ENCODE measurements at regions not wholly inside any gene's neighbourhood (a gene's known extent, or its start where the extent isn't known, plus 50 kb on each side); places are given as distances from the start of the nearest gene placed in this dataset.

DNA sequence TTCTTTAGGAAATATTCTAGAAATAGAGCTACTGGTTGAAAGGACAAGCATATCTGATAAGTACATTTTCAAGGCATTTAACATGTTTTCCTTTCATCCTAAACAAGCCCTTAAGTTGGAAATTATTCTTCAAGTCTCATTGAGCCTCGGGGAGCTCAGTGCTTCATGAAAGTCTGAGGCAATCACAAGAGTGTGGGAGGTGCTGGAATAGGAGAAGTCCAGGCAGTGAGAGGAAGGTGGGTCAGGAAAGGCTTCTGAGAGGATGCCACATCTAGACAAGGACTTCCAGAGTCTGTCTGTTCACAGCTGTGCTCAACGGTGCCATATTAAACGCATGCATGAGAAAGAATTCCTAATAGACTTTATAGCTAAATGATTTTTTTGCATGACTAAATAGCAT, 69.8 kb downstream of the CD83 start:
- TF ChIP-seq, protein P1, sequence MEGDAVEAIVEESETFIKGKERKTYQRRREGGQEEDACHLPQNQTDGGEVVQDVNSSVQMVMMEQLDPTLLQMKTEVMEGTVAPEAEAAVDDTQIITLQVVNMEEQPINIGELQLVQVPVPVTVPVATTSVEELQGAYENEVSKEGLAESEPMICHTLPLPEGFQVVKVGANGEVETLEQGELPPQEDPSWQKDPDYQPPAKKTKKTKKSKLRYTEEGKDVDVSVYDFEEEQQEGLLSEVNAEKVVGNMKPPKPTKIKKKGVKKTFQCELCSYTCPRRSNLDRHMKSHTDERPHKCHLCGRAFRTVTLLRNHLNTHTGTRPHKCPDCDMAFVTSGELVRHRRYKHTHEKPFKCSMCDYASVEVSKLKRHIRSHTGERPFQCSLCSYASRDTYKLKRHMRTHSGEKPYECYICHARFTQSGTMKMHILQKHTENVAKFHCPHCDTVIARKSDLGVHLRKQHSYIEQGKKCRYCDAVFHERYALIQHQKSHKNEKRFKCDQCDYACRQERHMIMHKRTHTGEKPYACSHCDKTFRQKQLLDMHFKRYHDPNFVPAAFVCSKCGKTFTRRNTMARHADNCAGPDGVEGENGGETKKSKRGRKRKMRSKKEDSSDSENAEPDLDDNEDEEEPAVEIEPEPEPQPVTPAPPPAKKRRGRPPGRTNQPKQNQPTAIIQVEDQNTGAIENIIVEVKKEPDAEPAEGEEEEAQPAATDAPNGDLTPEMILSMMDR (IDR thresholded peaks at IDR 0.05; ENCODE audit: borderline replicate concordance) = no peak
- intact Hi-C loops (cut with micrococcal nuclease) = no loop called here
- Histone ChIP-seq H3K9me3 (replicated peaks) (peaks cover 8% of the 10 kb centered on the region), H3K4me3 (no peak overlapping the region), H3K4me1 (no peaks in the 10 kb centered on the region), H3K27ac (replicated peaks) (no peak overlapping the region), H3K36me3 (no peaks in the 10 kb centered on the region), H3K27me3 (ENCODE audit: low read depth) (no peaks in the 10 kb centered on the region)
- no peak for DNase-seq

DNA sequence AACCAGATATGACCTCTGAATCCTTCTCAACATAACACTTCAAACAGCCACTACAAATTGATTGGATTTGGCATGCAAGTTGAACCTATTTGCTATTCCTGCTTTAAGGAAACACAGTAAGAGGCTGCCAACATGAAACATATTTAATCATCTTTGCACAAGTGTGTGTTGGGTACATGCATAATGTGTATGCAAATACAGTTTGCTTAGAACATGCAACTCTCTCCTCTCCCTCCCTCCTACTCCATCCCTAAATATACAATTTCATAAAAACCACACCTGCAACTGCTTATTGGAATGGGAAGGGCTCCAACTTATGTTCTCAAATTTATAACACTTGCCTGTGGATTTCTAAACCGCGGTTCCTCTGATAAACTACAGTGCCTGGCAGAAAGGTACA, 71.5 kb downstream of the CD83 start:
- intact Hi-C loops (cut with micrococcal nuclease) = no loop called here
- H3K27ac ChIP-seq (replicated peaks) = no peak overlapping the region
- TF ChIP-seq, protein P1 (IDR thresholded peaks at IDR 0.05; ENCODE audit: borderline replicate concordance) = no peak
- H3K4me3 ChIP-seq = no peak overlapping the region
- peaks cover 8% of the 10 kb centered on the region for H3K9me3 ChIP-seq (replicated peaks)
- H3K4me1 ChIP-seq = no peaks in the 10 kb centered on the region
- no peaks in the 10 kb centered on the region for H3K36me3 ChIP-seq
- no peak for DNase-seq
- no peaks in the 10 kb centered on the region for H3K27me3 ChIP-seq (ENCODE audit: low read depth)

DNA sequence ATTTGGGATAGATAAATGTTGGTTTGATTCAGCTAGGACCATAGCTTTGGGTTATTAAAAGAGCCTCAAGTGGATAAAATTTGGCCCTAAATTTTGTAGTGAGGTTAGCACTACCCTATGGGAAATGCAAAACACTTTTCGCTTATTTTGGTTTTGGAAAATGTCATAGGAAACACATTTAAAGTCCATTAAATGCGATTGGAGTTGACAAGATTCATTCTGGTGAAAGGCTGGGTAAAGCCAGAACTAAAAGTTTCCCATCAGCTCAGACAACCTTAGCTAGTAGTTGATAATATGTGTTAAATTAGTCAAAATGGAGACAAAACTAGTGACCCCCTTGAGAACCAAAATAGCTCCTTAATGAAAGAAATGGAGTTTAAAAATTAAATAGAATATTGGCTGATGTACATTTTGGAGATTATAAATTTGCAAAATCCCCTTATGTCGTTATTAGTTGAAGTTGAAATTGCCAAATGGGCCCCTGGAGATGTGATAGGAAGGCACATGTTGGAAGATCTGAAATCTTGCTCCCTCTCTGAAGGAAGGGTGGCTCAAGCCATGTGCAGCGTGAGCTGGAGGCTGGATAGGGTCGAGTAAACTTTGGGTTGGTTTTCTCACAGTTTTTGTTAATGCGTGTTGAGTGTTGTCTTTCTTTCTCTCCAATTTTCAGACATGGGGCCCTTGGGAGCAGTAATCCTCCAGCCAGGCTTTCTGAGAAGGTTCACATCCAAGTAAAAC, 72.8 kb downstream of the CD83 start:
- intact Hi-C loops (cut with micrococcal nuclease) = no loop called here
- Histone ChIP-seq H3K4me3 (no peak overlapping the region), H3K4me1 (no peaks in the 10 kb centered on the region), H3K27ac (replicated peaks) (peak overlapping the region; percentile 10), H3K27me3 (ENCODE audit: low read depth) (no peaks in the 10 kb centered on the region), H3K9me3 (replicated peaks) (peaks cover 5% of the 10 kb centered on the region), H3K36me3 (no peaks in the 10 kb centered on the region)
- TF ChIP-seq, protein P1 (IDR thresholded peaks at IDR 0.05; ENCODE audit: borderline replicate concordance) = no peak
- no peak for DNase-seq

DNA sequence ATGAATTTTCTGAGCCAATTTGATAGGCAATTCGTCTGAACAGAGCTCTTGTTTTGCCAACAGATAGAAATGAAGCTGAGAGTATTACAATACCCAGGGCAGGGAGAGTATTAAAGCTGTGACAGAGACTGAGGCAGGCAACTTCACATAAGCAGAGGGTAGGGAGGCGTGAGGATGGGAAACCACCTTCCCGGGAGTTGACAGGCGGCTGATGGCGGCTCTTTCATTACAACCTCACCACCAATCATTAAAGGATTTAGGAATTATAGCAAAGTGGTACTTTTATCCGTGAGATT, 73.3 kb downstream of the CD83 start:
- Histone ChIP-seq H3K4me1 (no peaks in the 10 kb centered on the region), H3K27me3 (ENCODE audit: low read depth) (no peaks in the 10 kb centered on the region), H3K36me3 (no peaks in the 10 kb centered on the region), H3K4me3 (no peak overlapping the region), H3K9me3 (replicated peaks) (no peaks in the 10 kb centered on the region), H3K27ac (replicated peaks) (peak overlapping the region; percentile 10)
- DNase-seq = no peak
- TF ChIP-seq, protein P1 (IDR thresholded peaks at IDR 0.05; ENCODE audit: borderline replicate concordance) = no peak
- intact Hi-C loops (cut with micrococcal nuclease) = no loop called here

DNA sequence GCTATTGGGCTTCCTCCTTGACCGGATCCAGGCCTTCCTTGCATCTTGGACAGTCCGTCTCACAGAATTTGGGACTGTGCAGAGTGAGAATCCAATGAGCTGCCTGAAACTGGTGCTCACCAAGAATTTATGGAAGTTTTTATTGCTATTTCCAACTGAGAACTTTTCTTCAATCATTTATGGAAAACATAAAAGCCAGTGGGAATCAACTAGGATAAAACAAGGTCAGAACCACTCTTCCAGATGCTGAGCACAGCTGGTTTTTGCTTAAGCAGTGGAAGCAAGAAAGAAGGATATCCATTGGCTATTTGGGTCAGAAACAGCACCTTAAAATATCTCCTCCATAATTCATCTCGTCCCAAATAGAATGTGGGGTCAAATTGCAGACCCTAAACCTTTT, 74.2 kb downstream of the CD83 start:
- TF ChIP-seq, protein P1 (IDR thresholded peaks at IDR 0.05; ENCODE audit: borderline replicate concordance) = no peak
- H3K36me3 ChIP-seq = no peaks in the 10 kb centered on the region
- no peaks in the 10 kb centered on the region for H3K4me1 ChIP-seq
- intact Hi-C loops (cut with micrococcal nuclease) = no loop called here
- no peak overlapping the region for H3K4me3 ChIP-seq
- H3K9me3 ChIP-seq (replicated peaks) = no peaks in the 10 kb centered on the region
- H3K27ac ChIP-seq (replicated peaks) = no peak overlapping the region
- no peak for DNase-seq
- no peaks in the 10 kb centered on the region for H3K27me3 ChIP-seq (ENCODE audit: low read depth)
